Hematopoietic multipotent progenitor cell treated with erythropoietin and hydrocortisone succinate and interleukin-3 and kit ligand, for 8 days (in vitro differentiated cells): ENCODE measurements at regions not wholly inside any gene's neighbourhood (a gene's known extent, or its start where the extent isn't known, plus 50 kb on each side); places are given as distances from the start of the nearest gene placed in this dataset.

Experiments
- DNase-seq: peaks from one replicate; pipeline ENCODE4 v3.0.0-alpha.2; 2015

GRCh38 chr12:63317880-63318279, 166.9 kb upstream of the AVPR1A start:
- DNase-seq = no peak

- DNase-seq = no peak
Measured at GRCh38 chr12:63317286-63317846, 166.4 kb upstream of the AVPR1A start.

DNA sequence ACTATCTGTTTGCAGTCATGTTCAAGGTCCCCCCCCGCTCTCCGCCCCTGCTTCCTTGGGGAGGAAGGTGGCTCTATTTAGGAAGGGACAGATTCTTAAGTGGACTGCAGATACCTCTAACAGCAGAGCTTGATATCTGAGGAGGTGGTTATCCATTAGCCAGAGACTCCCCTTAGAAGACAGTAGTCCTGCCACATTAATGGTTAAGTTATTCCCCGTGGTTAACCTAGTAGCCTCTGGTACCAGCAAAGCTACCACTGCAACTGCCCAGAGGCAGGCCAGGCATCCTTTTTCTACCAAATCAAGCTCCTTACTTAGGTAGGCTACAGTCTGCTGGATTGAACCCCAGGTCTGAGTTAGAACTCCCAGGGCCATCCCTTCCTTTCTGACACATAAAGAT, 162.1 kb upstream of the AVPR1A start:
- DNase-seq = no peak

DNA sequence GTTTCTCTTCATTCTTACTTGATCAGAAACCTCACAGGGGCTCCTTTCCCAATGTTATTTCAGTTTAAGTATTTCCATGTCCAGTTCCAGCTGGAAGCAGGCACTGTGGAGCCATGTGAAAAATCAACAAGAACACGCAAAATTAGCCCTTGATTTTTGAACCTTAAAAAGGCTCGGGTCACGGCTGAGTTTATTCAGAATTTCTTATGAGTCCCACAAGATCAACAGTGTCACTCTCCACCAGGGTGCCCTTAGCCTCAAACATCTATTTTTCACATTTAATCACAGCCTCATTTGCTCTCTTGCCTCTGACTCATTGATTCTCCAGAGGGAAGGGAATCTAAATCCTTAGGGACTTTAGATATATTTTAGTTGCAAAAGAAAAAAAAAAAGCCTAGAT, 157.7 kb upstream of the AVPR1A start:
- no peak for DNase-seq

GRCh38 chr12:63307849-63308248, 156.8 kb upstream of the AVPR1A start:
- DNase-seq = no peak

- DNase-seq = no peak
Measured at GRCh38 chr12:63305901-63306875, 155.2 kb upstream of the AVPR1A start.

- DNase-seq = no peak
Measured at GRCh38 chr12:63304887-63305316, 153.9 kb upstream of the AVPR1A start.

GRCh38 chr12:63302941-63303536, 152.0 kb upstream of the AVPR1A start:
- DNase-seq = no peak

DNA sequence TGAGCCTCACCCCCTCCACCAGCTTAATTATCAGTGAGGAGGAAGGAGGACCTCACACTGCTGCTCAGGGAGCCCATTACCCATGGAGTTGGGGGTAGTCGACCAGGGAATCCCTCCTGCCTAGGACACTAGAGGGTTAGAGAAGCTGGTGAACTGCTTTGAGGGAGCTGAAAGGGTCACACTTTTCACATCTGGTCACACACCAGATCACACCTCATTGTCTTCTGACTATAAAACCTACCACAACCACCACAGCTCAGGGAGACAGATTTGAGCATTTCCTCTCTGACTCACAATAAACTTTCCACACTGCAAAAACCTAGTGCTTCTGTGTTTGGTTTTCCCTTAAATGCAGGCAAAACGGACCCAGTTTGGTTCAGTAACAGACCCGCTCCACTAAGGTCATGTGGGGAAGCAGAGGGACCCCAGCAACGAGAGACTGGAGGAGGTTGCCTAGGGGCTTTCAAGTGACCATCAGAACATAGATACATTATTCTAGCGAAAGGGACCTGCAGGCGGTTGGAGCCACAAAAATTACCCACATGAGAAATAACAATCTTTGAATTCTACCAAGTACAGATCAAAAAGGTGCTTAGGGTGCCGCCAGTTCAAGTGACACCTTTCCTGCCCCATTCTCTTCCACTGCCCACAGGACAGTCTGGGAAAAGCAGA, 151.4 kb upstream of the AVPR1A start:
- DNase-seq = no peak

- DNase-seq = no peak
Measured at GRCh38 chr12:63301311-63301710, 150.3 kb upstream of the AVPR1A start.

- no peak for DNase-seq
Measured at GRCh38 chr12:63298386-63298930, 147.5 kb upstream of the AVPR1A start.

DNA sequence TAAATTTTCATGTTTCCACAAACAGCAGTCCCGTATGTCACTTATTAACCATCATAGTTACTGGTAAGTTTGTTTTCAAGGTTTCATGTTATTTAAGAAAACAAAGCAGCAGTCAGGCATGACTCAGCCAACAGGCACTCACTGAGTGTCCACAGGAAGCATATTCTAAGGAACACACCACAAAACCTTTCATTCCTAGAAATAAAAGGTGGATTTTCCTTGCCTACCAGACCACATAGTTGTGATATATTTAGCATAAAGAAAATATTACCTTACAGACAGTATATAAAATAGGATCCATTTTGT, 143.3 kb upstream of the AVPR1A start:
- no peak for DNase-seq

DNA sequence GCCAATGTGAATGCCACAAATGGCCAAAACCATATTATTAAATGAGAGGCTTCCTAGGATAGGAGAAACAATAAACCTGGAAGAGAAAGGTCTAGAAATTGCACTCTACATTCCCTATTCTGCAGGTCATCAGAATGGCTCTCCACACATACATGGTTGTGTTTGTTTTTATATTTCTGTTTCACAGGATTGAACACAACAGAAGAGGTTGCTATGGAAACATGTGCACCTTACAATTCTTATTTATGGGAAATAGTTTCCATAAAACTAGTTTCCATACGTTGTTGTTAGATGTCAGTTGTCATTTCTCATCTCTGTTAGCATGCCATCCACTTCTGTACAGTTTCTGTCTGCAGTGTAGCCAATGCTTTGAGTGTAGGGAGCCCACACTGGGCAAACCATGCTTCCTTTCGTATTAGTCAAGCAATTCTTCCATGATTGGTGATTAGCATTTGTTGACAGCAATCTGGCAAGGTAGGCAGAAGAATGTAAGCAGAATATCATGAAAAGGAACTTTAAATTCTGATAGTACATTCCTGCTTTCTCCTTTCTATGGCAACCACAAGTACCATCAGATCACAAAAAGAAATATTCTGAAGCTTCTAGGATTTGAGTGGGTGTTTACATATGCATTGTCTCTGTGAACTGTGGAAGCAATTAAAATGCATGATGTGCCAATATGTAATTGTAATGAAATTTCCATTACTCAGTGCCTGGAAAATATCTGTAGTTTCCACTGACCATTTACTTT, 141.6 kb upstream of the AVPR1A start:
- DNase-seq = no peak

DNA sequence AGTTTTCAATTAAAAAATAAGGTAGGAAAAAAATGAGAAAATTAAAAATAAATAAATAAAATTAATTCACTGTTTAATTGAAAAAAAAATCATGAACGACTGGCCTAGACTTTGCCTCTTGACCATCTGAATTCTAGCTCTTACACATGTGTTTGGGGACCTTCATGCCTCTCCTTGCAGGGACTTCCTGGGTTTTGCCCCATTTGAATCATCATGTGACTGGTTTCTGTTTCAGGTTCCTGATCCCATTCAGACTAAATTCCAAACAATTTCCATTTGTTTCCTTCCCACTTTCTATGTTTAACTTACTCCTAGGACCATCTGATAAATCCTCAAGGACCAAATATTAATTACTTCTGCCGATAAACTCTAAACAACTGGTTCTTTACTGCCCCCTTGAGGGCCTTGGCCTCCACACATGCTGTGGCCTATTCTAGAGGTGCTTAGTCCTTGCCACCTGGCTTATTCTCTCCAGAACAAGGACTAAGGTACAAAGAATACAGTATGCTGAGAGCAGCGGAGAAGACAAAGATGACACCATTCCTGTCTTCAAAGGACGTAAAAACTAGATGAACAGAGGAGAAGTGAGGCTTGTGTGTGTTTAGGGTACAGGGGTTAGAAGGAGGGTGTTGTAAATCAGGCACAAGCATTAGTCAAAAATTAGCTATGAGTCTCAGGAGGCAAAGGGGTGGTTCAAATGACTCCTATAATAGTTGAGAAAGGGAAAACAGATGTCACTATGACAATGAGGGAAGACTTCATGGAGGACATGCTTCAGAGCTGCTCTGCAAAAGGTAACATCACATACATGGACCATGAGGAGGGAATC, 125.8 kb upstream of the AVPR1A start:
- peak; percentile 72 for DNase-seq

DNA sequence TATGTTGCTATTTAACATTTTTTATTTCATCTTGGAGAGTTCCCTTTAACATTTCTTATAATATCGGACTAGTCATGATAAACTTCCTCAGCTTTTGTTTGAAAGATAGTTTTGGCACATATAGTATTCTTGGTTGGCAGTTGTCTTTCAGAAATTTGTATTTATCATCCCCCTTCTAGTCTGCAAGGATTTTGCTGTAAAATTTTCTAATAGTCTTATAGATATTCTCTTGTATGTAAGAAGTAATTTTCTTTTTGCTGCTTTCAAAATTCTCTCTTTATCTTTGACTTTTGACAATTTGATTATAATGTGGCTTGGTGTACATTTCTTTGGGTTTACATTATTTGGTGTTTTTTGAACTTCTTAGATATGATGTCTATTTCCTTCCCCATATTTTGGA, 116.0 kb upstream of the AVPR1A start:
- DNase-seq = no peak

DNA sequence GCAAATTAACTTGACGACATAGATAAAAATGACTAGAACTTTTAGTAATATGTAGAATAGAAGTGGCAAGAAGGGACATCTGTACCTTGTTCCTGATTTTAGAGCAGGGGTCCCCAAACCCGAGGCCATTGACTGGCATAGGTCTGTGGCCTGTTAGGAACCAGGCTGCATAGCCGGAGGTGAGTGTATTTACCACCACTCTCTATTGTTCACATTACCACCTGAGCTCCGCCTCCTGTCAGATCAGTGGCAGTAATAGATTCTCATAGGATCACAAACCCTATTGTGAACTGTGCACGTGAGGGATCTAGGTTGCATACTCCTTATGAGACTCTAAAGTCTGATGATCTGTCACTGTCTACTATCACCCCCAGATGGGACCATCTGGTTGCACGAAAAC, 113.6 kb upstream of the AVPR1A start:
- DNase-seq = no peak

DNA sequence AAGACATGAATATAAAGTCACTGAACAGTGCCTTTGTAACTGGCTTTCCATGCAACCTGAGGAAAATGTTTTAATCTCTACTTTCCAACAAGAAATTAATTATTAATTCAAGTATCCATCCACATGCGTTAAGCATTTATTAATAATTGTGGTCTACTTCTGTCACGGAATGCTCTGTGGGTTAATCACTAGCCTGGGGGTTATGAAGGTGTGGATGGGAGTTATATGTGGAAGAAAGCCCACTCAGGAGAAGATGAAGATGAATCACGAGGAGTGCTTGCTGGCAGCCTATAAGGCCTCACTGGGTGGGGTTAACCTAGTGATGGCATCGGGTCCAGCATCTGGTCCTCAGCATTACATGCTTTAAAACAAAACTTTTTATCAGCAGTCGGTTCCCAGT, 99.5 kb upstream of the AVPR1A start:
- no peak for DNase-seq

- DNase-seq = no peak
Measured at GRCh38 chr12:63238892-63239291, 87.9 kb upstream of the AVPR1A start.

- no peak for DNase-seq
Measured at GRCh38 chr12:63232896-63233295, 81.9 kb upstream of the AVPR1A start.

DNA sequence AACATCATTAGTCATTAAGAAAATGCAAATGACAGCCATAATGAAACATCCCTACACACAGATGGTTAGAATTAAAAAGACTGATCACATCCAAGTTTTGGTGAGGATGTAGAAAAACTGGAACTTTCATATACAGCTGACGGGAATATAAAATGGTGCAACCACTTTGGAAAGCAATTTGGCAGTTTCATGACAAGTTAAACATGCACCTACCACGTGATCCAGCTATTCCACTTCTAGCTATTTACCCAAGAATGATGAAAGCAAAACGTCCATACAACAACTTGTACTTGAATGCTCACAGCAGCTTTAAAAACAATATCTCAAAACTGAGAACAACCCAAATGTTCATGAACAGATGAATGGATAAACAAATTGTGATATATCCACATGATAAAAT, 77.9 kb upstream of the AVPR1A start:
- no peak for DNase-seq

GRCh38 chr12:63226792-63227463, 75.9 kb upstream of the AVPR1A start:
- no peak for DNase-seq
